Small intestine (tissue), 7 donors: ENCODE measurements at regions not wholly inside any gene's neighbourhood (a gene's known extent, or its start where the extent isn't known, plus 50 kb on each side); places are given as distances from the start of the nearest gene placed in this dataset.

Source experiments
- DNase-seq, 2 donors: peaks; one replicate each; pipeline versions ENCODE4 v3.0.0 to v3.0.0-alpha.2; 2013
- FAIRE-seq: peaks from 2 replicates; lab custom pipeline; 2012; peaks lifted over from hg19 to GRCh38; lab: Jason Lieb, UNC
- H3K27ac ChIP-seq, 3 donors: one replicate each; pipeline ENCODE4 v1.5.1; 2013; ENCODE audit warnings: low read length in 2 of 3, mild to moderate bottlenecking in 2 of 3, control low read depth in 1 of 3, inconsistent platforms in 1 of 3, low read depth in 1 of 3, moderate library complexity in 1 of 3
- H3K27me3 ChIP-seq, 3 donors: one replicate each; pipeline ENCODE4 v1.6.1; 2013; ENCODE audit warnings: low read length in 3 of 3, inconsistent platforms in 1 of 3; ENCODE audit not compliant: control insufficient read depth in 3 of 3, insufficient read depth in 3 of 3
- H3K36me3 ChIP-seq, 3 donors: one replicate each; pipeline ENCODE4 v1.6.1; 2013; ENCODE audit warnings: low read length in 3 of 3, inconsistent platforms in 1 of 3, low read depth in 1 of 3, mild to moderate bottlenecking in 1 of 3, moderate library complexity in 1 of 3; ENCODE audit not compliant: control insufficient read depth in 3 of 3, insufficient read depth in 2 of 3
- H3K4me1 ChIP-seq, 3 donors: one replicate each; pipeline ENCODE4 v1.6.1; 2013; ENCODE audit warnings: low read length in 2 of 3, inconsistent platforms in 1 of 3, low read depth in 1 of 3, mild to moderate bottlenecking in 1 of 3, moderate library complexity in 1 of 3; ENCODE audit not compliant: control insufficient read depth in 3 of 3, insufficient read depth in 2 of 3
- H3K4me3 ChIP-seq, 3 donors: one replicate each; pipeline ENCODE4 v1.5.1; 2013; ENCODE audit warnings: low read length in 3 of 3, control low read depth in 1 of 3, inconsistent platforms in 1 of 3, low read depth in 1 of 3, mild to moderate bottlenecking in 1 of 3, moderate library complexity in 1 of 3
- H3K9me3 ChIP-seq, 2 donors: one replicate each; pipeline ENCODE4 v1.6.1; 2013; ENCODE audit warnings: low read depth in 1 of 2, low read length in 1 of 2; ENCODE audit not compliant: control insufficient read depth in 2 of 2, insufficient read depth in 1 of 2
- WGBS, 3 donors: extraction: QIAGEN DNeasy Blood & Tissue Kit; methylation state at CpG; one replicate each; pipeline ENCODE4 v1.1.7; 2013; 5-methylcytosine and 5-hydroxymethylcytosine counted together
- donor health status: healthy with polysubstance abuse.
- donor health status: control.
- donor health status: control.
- donor health status: Bipolar disorder and iron deficiency.
- donor health status: healthy.

GRCh38 chr2:64226611-64227010, 82.4 kb upstream of the PELI1 start:
- no peak for FAIRE-seq
- Histone ChIP-seq H3K4me1 (peaks cover 0 to 6% (median 0%) of the 10 kb centered on the region in 3 donors), H3K9me3 (no peaks in the 10 kb centered on the region), H3K36me3 (no peaks in the 10 kb centered on the region), H3K4me3 (no peak overlapping the region), H3K27ac (no peak overlapping the region), H3K27me3 (no peaks in the 10 kb centered on the region)
- WGBS, 3 donors = 86 to 91% (median 89%) methylated on average over 5 of the region's 5 CpGs
- no peak for DNase-seq

DNA sequence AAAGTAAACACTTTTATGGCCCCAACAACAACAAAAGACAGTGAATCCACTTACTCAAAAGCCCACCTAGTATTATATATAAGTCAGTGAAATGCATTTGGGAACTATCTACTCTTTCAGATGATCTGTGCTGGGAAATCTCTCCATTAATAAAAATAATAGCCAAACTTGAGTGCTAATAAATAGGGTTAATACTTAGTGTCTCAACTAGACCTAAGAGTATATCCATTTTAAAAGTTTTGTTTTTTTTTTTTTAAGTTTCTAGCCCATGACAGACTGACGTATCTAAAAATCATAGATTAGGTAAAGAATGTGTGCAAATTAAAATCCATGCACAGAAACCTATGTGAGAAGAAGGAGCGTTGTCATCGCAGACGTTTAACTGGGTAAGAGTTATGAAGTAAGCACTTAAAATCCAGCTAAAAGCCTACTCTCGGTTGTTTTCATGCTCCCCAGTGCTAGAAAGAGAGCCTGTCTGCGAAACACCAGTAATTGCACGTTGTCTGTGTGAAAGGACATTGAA, 83.4 kb upstream of the PELI1 start:
- Histone ChIP-seq H3K27ac (peak overlapping the region in 2 of 3 donors; percentile 50 to 88), H3K36me3 (no peaks in the 10 kb centered on the region), H3K9me3 (no peaks in the 10 kb centered on the region), H3K4me3 (peak overlapping the region; percentile 27 to 47 (median 45)), H3K27me3 (no peaks in the 10 kb centered on the region), H3K4me1 (peaks cover 0 to 2% (median 0%) of the 10 kb centered on the region in 3 donors)
- WGBS, 3 donors = 4 to 19% (median 17%) methylated on average over 7 of the region's 7 CpGs
- FAIRE-seq = no peak
- no peak for DNase-seq

DNA sequence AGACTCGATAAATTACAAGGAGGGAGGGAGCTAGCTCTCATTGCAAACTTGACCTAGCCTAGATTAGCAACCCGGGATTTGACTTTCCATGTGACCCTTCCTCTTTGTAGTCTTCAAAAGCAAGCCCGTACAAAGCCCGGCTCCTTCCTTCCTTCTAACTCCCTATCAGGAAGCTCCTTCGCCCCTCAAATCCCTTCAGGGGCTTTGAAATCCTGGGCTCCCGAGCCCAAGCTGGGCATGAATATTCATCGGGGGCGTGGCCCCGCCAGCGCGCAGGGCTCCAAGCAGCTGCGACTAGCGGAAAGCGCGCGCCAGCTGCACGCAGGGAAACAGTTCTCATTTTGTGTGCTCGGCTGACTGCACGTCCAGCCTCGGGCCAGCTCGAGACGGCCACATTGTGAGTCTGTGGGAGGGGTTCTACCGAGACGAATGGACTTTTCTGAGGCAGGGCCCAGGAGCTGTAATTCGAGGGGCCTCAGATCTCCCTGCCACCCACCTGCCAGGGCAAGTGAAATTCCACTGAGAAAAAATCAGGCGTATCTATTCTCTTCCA, 84.0 kb upstream of the PELI1 start:
- Histone ChIP-seq H3K27ac (peak overlapping the region in 2 of 3 donors; percentile 50 to 88), H3K27me3 (no peaks in the 10 kb centered on the region), H3K9me3 (no peaks in the 10 kb centered on the region), H3K4me1 (peaks cover 0 to 2% (median 0%) of the 10 kb centered on the region in 3 donors), H3K36me3 (no peaks in the 10 kb centered on the region), H3K4me3 (peak overlapping the region; percentile 27 to 47 (median 45))
- DNase-seq (peak; percentile 73 to 83), FAIRE-seq (no peak)
- 1% methylated on average over 26 of the region's 26 CpGs for WGBS, 3 donors

GRCh38 chr2:64228918-64229317, 84.7 kb upstream of the PELI1 start:
- H3K27me3 ChIP-seq = no peaks in the 10 kb centered on the region
- DNase-seq (no peak), FAIRE-seq (no peak)
- 80 to 84% (median 83%) methylated on average over 4 of the region's 4 CpGs for WGBS, 3 donors
- no peak overlapping the region for H3K4me3 ChIP-seq
- H3K27ac ChIP-seq = peak overlapping the region in 1 of 3 donors; percentile 88
- no peaks in the 10 kb centered on the region for H3K9me3 ChIP-seq
- no peaks in the 10 kb centered on the region for H3K36me3 ChIP-seq
- H3K4me1 ChIP-seq = peaks cover 0 to 2% (median 0%) of the 10 kb centered on the region in 3 donors

DNA sequence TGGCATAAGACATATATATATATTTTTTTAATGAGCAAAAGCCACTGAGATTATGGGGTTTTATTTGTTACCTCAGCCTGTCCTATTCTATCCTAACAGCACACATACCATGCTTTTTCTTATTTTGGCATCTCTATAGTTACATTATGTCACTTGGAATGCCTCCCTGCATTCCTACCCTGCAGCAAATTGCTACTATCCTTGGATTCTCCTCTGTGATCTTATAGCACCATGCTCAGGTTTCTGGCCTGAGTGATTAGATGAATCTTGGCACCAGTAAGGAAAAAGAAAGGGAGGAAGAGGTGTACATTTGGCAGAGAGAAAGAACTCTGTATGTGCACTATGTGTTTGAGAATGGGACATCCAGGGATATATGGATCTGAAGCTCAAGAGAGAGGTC, 86.3 kb upstream of the PELI1 start:
- FAIRE-seq (no peak), DNase-seq (no peak)
- no peaks in the 10 kb centered on the region for H3K36me3 ChIP-seq
- H3K27me3 ChIP-seq = no peaks in the 10 kb centered on the region
- no peak overlapping the region for H3K27ac ChIP-seq
- no peak overlapping the region for H3K4me3 ChIP-seq
- H3K4me1 ChIP-seq = peaks cover 0 to 2% (median 0%) of the 10 kb centered on the region in 3 donors
- no peaks in the 10 kb centered on the region for H3K9me3 ChIP-seq

- 81 to 95% (median 85%) methylated on average over 2 of the region's 2 CpGs for WGBS, 3 donors
- H3K27ac ChIP-seq = no peak overlapping the region
- no peak for FAIRE-seq
Observed at GRCh38 chr2:64232266-64232665, 88.0 kb upstream of the PELI1 start.

GRCh38 chr2:64233376-64233922, 89.2 kb upstream of the PELI1 start:
- FAIRE-seq (no peak), DNase-seq (no peak)
- H3K4me1 ChIP-seq = no peaks in the 10 kb centered on the region
- no peaks in the 10 kb centered on the region for H3K36me3 ChIP-seq
- no peaks in the 10 kb centered on the region for H3K9me3 ChIP-seq
- WGBS, 3 donors = 64 to 87% (median 77%) methylated on average over 4 of the region's 4 CpGs
- H3K27me3 ChIP-seq = no peaks in the 10 kb centered on the region
- H3K4me3 ChIP-seq = no peak overlapping the region
- H3K27ac ChIP-seq = no peak overlapping the region

More at GRCh38 chr2:64232266-64232665, 88.0 kb upstream of the PELI1 start:
- H3K27me3 ChIP-seq = no peaks in the 10 kb centered on the region
- no peak overlapping the region for H3K4me3 ChIP-seq
- H3K9me3 ChIP-seq = no peaks in the 10 kb centered on the region
- H3K36me3 ChIP-seq = no peaks in the 10 kb centered on the region
- peaks cover 0 to 2% (median 0%) of the 10 kb centered on the region in 3 donors for H3K4me1 ChIP-seq
- DNase-seq = no peak

DNA sequence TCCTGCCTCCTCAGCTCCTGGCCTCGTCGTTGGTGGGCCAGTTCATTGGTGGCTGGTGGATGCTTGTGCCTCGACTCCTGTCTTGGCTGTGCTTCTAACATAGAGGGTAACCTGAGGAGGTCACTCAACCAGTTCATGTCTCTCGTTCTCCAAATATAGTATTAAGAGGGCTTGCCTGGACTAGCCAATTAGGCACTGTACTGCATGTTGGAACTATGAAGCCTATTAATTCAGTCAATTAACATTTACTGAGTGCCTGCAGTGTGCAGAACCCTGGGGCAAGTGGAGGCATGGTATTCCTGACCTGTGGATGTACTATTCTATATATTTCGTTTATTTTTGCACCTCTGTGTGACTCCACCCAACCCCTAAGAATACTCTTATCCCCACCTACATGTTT, 89.9 kb upstream of the PELI1 start:
- WGBS, 3 donors = 76 to 83% (median 78%) methylated on average over 5 of the region's 5 CpGs
- FAIRE-seq = no peak

More for the DNA sequence above, 89.9 kb upstream of the PELI1 start:
- no peak overlapping the region for H3K4me3 ChIP-seq
- H3K4me1 ChIP-seq = no peaks in the 10 kb centered on the region
- H3K27ac ChIP-seq = no peak overlapping the region
- no peak for DNase-seq
- H3K36me3 ChIP-seq = no peaks in the 10 kb centered on the region
- no peaks in the 10 kb centered on the region for H3K9me3 ChIP-seq
- no peaks in the 10 kb centered on the region for H3K27me3 ChIP-seq
